H1 (cell line): ENCODE measurements at regions not wholly inside any gene's neighbourhood (a gene's known extent, or its start where the extent isn't known, plus 50 kb on each side); places are given as distances from the start of the nearest gene placed in this dataset.

Source experiments
- CTCF ChIA-PET: fragments of 300-600 bp; sonication (Branson Sonifier 250); formaldehyde crosslinking; loops from one replicate; lab custom pipeline; 2021; ENCODE audit not compliant: partially characterized antibody; lab: Charles Lee
- POLR2A ChIA-PET: fragments of 300-600 bp; sonication (Branson Sonifier 250); formaldehyde crosslinking; loops from one replicate; lab custom pipeline; 2021; ENCODE audit warnings: inconsistent platforms; ENCODE audit not compliant: partially characterized antibody; lab: Charles Lee
- DNase-seq, 2 experiments: peaks; one replicate each; pipeline versions ENCODE4 v3.0.0 to v3.0.0-alpha.2; 2010 to 2022; ENCODE audit warnings: low spot score in 2 of 2, low read depth in 1 of 2, mixed read lengths in 1 of 2
- FAIRE-seq: peaks from 2 replicates; lab custom pipeline; 2011; peaks lifted over from hg19 to GRCh38; lab: Jason Lieb, UNC
- H2AFZ ChIP-seq: 2 replicates; pipeline ENCODE4 v1.8.1; 2012; ENCODE audit warnings: low read length, inconsistent platforms
- H2AK5ac ChIP-seq: 2 replicates; pipeline ENCODE4 v1.6.1; 2013; ENCODE audit warnings: low read depth, low read length
- H2BK120ac ChIP-seq: replicated peaks from 2 replicates; pipeline ENCODE3; 2013; ENCODE audit warnings: low read depth, low read length, inconsistent platforms
- H2BK12ac ChIP-seq: 2 replicates; pipeline ENCODE4 v1.6.1; 2013; ENCODE audit warnings: low read depth, low read length
- H2BK15ac ChIP-seq: 2 replicates; pipeline ENCODE4 v1.6.1; 2013; ENCODE audit warnings: low read length
- H2BK20ac ChIP-seq: 2 replicates; pipeline ENCODE4 v1.6.1; 2013; ENCODE audit warnings: low read length
- H2BK5ac ChIP-seq: 2 replicates; pipeline ENCODE4 v1.6.1; 2013; ENCODE audit warnings: low read depth, low read length
- H3K14ac ChIP-seq: 2 replicates; pipeline ENCODE4 v1.6.1; 2013; ENCODE audit warnings: inconsistent platforms; ENCODE audit not compliant: insufficient read length
- H3K18ac ChIP-seq: 2 replicates; pipeline ENCODE4 v1.6.1; 2013; ENCODE audit warnings: low read length; ENCODE audit errors: extremely low read depth
- H3K23ac ChIP-seq: 2 replicates; pipeline ENCODE4 v1.6.1; 2013; ENCODE audit warnings: inconsistent platforms; ENCODE audit not compliant: insufficient read length
- H3K23me2 ChIP-seq: 2 replicates; pipeline ENCODE4 v1.6.1; 2013; ENCODE audit warnings: low read depth, low read length
- H3K27ac ChIP-seq: 2 replicates; pipeline ENCODE4 v1.6.1; 2011; ENCODE audit warnings: low read depth, low read length, inconsistent platforms
- H3K27me3 ChIP-seq, 4 experiments: replicated peaks in 1 of 4; 1 replicate in 1 of 4; 2 replicates in 3 of 4; pipeline versions ENCODE4 v1.6.1 to v1.8.1; 2011 to 2013; ENCODE audit warnings: low read length in 3 of 4, mild to moderate bottlenecking in 3 of 4, inconsistent platforms in 2 of 4, mixed read lengths in 2 of 4, moderate library complexity in 1 of 4; ENCODE audit not compliant: control insufficient read depth in 3 of 4, insufficient read depth in 3 of 4; ENCODE audit errors: extremely low read depth in 1 of 4
- H3K36me3 ChIP-seq, 4 experiments: 2 replicates each; pipeline versions ENCODE4 v1.6.1 to v1.8.1; 2011 to 2013; ENCODE audit warnings: mild to moderate bottlenecking in 4 of 4, low read length in 3 of 4, moderate library complexity in 2 of 4, control low read depth in 1 of 4, inconsistent platforms in 1 of 4; ENCODE audit not compliant: insufficient read depth in 4 of 4, control insufficient read depth in 2 of 4
- H3K4ac ChIP-seq: replicated peaks from 2 replicates; pipeline ENCODE3; 2013; ENCODE audit warnings: low read length, low read depth, mixed read lengths, inconsistent platforms; ENCODE audit not compliant: insufficient read length
- H3K4me1 ChIP-seq, 4 experiments: replicated peaks in 1 of 4; 1 replicate in 1 of 4; 2 replicates in 3 of 4; pipeline versions ENCODE4 v1.6.1 to v1.8.1; 2011 to 2013; ENCODE audit warnings: low read length in 3 of 4, inconsistent platforms in 2 of 4, mixed read lengths in 1 of 4; ENCODE audit not compliant: insufficient read depth in 4 of 4, control insufficient read depth in 3 of 4
- H3K4me2 ChIP-seq, 2 experiments: 2 replicates each; pipeline versions ENCODE4 v1.6.1 to v1.8.1; 2011 to 2013; ENCODE audit warnings: low read depth in 2 of 2, low read length in 2 of 2, control low read depth in 1 of 2, inconsistent platforms in 1 of 2, mild to moderate bottlenecking in 1 of 2; ENCODE audit not compliant: insufficient read depth in 1 of 2
- H3K4me3 ChIP-seq, 4 experiments: fragments of 200-600, 300-600 bp in 1 of 4; sonication (generic), shearing (Covaris generic), sonication (Bioruptor Twin) in 1 of 4; 2 replicates each; pipeline versions ENCODE4 v1.5.1 to v1.8.1; 2011 to 2016; ENCODE audit warnings: low read length in 4 of 4, low read depth in 3 of 4, control low read depth in 2 of 4, inconsistent platforms in 2 of 4, mild to moderate bottlenecking in 2 of 4, mixed read lengths in 1 of 4, moderate library complexity in 1 of 4; ENCODE audit not compliant: insufficient read depth in 2 of 4; ENCODE audit errors: extremely low read depth in 1 of 4
- H3K56ac ChIP-seq: replicated peaks from 2 replicates; pipeline ENCODE3; 2013; ENCODE audit warnings: low read depth, mild to moderate bottlenecking, mixed read lengths, low read length, inconsistent platforms; ENCODE audit not compliant: insufficient read length
- H3K79me1 ChIP-seq: 2 replicates; pipeline ENCODE4 v1.6.1; 2013; ENCODE audit warnings: low read depth, low read length, control low read depth
- H3K79me2 ChIP-seq, 2 experiments: 2 replicates each; pipeline versions ENCODE4 v1.6.1 to v1.8.1; 2012 to 2013; ENCODE audit warnings: low read length in 2 of 2, mild to moderate bottlenecking in 2 of 2, inconsistent platforms in 1 of 2; ENCODE audit not compliant: insufficient read depth in 2 of 2, control insufficient read depth in 1 of 2
- H3K9ac ChIP-seq, 4 experiments: replicated peaks in 1 of 4; 1 replicate in 1 of 4; 2 replicates in 3 of 4; pipeline versions ENCODE4 v1.6.1 to v1.8.1; 2011 to 2013; ENCODE audit warnings: low read depth in 3 of 4, low read length in 3 of 4, control low read depth in 2 of 4, mild to moderate bottlenecking in 2 of 4, moderate library complexity in 2 of 4, inconsistent platforms in 1 of 4; ENCODE audit errors: extremely low read depth in 1 of 4
- H3K9me3 ChIP-seq, 2 experiments: 2 replicates each; pipeline versions ENCODE4 v1.6.1 to v1.8.1; 2012 to 2013; ENCODE audit warnings: mild to moderate bottlenecking in 2 of 2, moderate library complexity in 2 of 2, control low read depth in 1 of 2, inconsistent platforms in 1 of 2, low read depth in 1 of 2, low read length in 1 of 2, mixed read lengths in 1 of 2; ENCODE audit not compliant: insufficient read depth in 2 of 2
- H4K20me1 ChIP-seq, 2 experiments: replicated peaks in 1 of 2; 2 replicates each; pipeline versions ENCODE3 to v1.8.1; 2011 to 2013; ENCODE audit warnings: inconsistent platforms in 2 of 2, low read length in 2 of 2, mild to moderate bottlenecking in 1 of 2; ENCODE audit not compliant: insufficient read depth in 2 of 2, control insufficient read depth in 1 of 2
- H4K5ac ChIP-seq: 2 replicates; pipeline ENCODE4 v1.6.1; 2013; ENCODE audit warnings: low read length, low read depth, mixed read lengths, inconsistent platforms; ENCODE audit not compliant: insufficient read length
- H4K8ac ChIP-seq: 2 replicates; pipeline ENCODE4 v1.8.0; 2013; ENCODE audit warnings: mild to moderate bottlenecking, moderate library complexity, low read length, inconsistent platforms; ENCODE audit not compliant: insufficient read depth; ENCODE audit errors: extremely low read depth
- H4K91ac ChIP-seq: replicated peaks from 2 replicates; pipeline ENCODE3; 2013; ENCODE audit warnings: low read length, mixed read lengths, inconsistent platforms; ENCODE audit not compliant: insufficient read length
- FOSL1 ChIP-seq: IDR thresholded peaks from 2 replicates; pipeline ENCODE4 v1.6.1; 2011; ENCODE audit warnings: mild to moderate bottlenecking, low read depth, low read length, moderate library complexity; ENCODE audit not compliant: insufficient read depth
- GABPA ChIP-seq: IDR thresholded peaks from 2 replicates; pipeline ENCODE4 v1.6.1; 2011; ENCODE audit warnings: mild to moderate bottlenecking, low read length, moderate library complexity, borderline replicate concordance; ENCODE audit not compliant: insufficient read depth
- NANOG ChIP-seq: IDR thresholded peaks from 2 replicates; pipeline ENCODE4 v1.6.1; 2011; ENCODE audit warnings: low read length, low read depth, mild to moderate bottlenecking, inconsistent platforms; ENCODE audit not compliant: insufficient read depth, poor library complexity, severe bottlenecking
- TF ChIP-seq, protein P1 (sequence below), 3 experiments: IDR thresholded peaks; 1 replicate in 2 of 3; 2 replicates in 1 of 3; pipeline versions ENCODE4 v1.5.1 to v1.6.1; 2011; ENCODE audit warnings: low read length in 3 of 3, mild to moderate bottlenecking in 3 of 3, inconsistent platforms in 2 of 3, low read depth in 1 of 3, moderate library complexity in 1 of 3; ENCODE audit not compliant: insufficient read depth in 1 of 3; ENCODE audit errors: control extremely low read depth in 1 of 3

DNA sequence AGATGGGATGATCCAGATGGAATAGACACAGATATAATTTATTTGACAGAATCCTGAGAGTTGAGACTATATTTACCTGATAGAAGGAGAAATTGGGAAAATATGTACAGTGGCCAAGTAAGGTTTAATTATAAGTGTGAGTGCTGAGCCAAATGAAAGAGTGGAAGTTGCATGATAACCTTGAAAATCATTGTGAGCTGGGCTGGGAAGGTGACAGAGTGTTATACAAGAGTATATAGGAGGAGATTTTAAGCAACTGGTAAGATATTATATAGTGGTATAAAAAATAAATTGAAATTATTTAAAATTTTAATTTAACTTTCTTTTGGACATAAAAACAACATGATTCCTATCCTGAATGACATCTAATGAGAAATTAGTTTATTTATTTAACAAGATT lies 340.8 kb downstream of the NUP35 start:
- no peak for FAIRE-seq
- Histone ChIP-seq H3K36me3 (no peaks in the 10 kb centered on the region), H2AK5ac (no peak overlapping the region), H3K56ac (no peak overlapping the region), H2BK15ac (no peak overlapping the region), H3K23me2 (no peaks in the 10 kb centered on the region), H3K27me3 (no peaks in the 10 kb centered on the region), H3K9me3 (no peaks in the 10 kb centered on the region), H2BK5ac (no peak overlapping the region), H4K20me1 (no peaks in the 10 kb centered on the region), H2BK12ac (no peak overlapping the region), H4K8ac (no peak overlapping the region), H3K18ac (no peak overlapping the region), H3K9ac (no peak overlapping the region), H3K27ac (no peak overlapping the region), H2BK20ac (no peak overlapping the region), H3K79me2 (no peaks in the 10 kb centered on the region), H3K4me1 (no peaks in the 10 kb centered on the region), H3K4ac (no peak overlapping the region), H3K14ac (no peak overlapping the region), H3K79me1 (no peaks in the 10 kb centered on the region), H2AFZ (no peak overlapping the region), H4K5ac (no peak overlapping the region), H3K4me3 (no peak overlapping the region), H3K23ac (no peak overlapping the region), H3K4me2 (no peak overlapping the region), H2BK120ac (no peak overlapping the region), H4K91ac (no peak overlapping the region)
- DNase-seq, result no peak
- TF ChIP-seq, protein P1, sequence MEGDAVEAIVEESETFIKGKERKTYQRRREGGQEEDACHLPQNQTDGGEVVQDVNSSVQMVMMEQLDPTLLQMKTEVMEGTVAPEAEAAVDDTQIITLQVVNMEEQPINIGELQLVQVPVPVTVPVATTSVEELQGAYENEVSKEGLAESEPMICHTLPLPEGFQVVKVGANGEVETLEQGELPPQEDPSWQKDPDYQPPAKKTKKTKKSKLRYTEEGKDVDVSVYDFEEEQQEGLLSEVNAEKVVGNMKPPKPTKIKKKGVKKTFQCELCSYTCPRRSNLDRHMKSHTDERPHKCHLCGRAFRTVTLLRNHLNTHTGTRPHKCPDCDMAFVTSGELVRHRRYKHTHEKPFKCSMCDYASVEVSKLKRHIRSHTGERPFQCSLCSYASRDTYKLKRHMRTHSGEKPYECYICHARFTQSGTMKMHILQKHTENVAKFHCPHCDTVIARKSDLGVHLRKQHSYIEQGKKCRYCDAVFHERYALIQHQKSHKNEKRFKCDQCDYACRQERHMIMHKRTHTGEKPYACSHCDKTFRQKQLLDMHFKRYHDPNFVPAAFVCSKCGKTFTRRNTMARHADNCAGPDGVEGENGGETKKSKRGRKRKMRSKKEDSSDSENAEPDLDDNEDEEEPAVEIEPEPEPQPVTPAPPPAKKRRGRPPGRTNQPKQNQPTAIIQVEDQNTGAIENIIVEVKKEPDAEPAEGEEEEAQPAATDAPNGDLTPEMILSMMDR (IDR thresholded peaks at IDR 0.05; ENCODE audit: control extremely low read depth in 1 of 3, insufficient read depth in 1 of 3, low read depth in 1 of 3, low read length in 3 of 3), result no peak
- TF ChIP-seq NANOG (no peak), GABPA (no peak), FOSL1 (no peak)
- ChIA-PET POLR2A (no interaction called here), CTCF (no interaction called here)
